ENCODE measurements at regions not wholly inside any gene's neighbourhood (a gene's known extent, or its start where the extent isn't known, plus 50 kb on each side); places are given as distances from the start of the nearest gene placed in this dataset.

GRCh38 chr11:119529063-119529845 lies 106.3 kb upstream of the THY1 start:
- in situ Hi-C loops (cut with HindIII; ENCODE audit: low pct_ligation_motif_present, low pct_unique_long_range_greater_than_20kb, low sequenced_read_pairs): no loop called here
- no peak for DNase-seq

- no peak for DNase-seq
- in situ Hi-C loops (cut with HindIII; ENCODE audit: low pct_ligation_motif_present, low pct_unique_long_range_greater_than_20kb, low sequenced_read_pairs): no loop called here
Measured at GRCh38 chr11:119525867-119526196, 102.9 kb upstream of the THY1 start.

DNA sequence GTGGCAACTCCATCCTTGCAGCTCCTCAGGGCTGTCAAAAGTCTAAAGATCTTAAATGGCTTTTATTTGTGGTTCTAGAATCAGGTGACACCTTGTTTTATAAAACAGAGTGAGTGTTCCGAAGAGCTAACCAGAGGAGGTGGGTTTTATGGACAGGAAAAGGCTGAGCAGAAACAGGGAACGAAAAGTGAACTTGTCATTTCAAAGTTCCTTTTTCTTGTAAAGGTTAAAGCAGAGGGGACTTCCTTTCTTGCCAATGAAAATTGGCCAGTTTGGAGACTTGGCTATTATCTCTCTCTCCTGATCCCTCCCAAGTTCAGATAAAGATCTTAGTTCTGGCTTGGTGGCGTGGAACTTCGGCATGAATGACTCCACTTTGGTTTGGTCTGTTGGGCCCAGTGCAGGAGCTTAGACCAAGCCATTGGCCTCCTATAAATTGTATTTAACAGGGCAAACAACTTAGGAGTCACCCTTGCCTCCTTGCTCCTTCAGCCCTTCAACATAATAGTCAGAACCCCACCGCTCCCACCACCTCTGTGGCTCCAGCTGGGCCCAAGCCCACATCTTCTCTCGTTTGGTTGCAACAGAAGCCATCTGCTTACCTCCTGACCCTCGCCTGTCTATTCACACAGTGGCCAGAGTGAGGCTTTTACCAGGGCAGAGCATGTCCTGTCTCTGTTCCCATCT lies 102.4 kb upstream of the THY1 start:
- no peak for DNase-seq
- in situ Hi-C loops (cut with HindIII; ENCODE audit: low pct_ligation_motif_present, low pct_unique_long_range_greater_than_20kb, low sequenced_read_pairs): no loop called here

DNA sequence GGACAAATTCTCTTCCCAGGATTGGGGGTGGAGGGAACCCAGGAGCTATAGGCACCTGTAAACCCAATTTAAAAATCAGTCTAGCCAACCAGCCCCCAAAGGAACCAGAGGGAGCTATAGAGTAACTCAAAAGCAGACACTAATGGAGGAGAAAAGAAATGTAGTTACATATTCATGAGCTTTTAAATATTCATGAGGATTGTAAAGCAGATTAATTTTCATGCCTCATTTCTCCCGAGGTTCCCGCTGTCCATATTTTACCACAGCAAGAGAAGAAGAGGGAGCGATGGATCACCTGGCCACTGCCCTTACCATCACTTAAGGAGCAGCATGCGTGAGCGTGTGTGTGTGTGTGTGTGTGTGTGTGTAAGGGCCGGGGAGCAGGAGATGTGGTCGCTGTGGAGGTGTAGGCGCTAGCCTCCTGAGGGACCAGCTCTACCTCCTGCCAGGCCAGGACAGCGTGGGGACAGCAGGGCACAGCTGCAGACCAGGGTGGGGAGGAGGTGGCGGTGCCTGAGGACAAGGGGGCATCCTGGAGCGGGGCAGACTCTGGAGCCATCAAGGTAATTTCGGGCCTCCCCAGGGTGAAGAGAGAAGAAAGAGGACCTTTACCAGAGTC lies 100.7 kb upstream of the THY1 start:
- DNase-seq: no peak
- in situ Hi-C loops (cut with HindIII; ENCODE audit: low pct_ligation_motif_present, low pct_unique_long_range_greater_than_20kb, low sequenced_read_pairs): no loop called here

DNA sequence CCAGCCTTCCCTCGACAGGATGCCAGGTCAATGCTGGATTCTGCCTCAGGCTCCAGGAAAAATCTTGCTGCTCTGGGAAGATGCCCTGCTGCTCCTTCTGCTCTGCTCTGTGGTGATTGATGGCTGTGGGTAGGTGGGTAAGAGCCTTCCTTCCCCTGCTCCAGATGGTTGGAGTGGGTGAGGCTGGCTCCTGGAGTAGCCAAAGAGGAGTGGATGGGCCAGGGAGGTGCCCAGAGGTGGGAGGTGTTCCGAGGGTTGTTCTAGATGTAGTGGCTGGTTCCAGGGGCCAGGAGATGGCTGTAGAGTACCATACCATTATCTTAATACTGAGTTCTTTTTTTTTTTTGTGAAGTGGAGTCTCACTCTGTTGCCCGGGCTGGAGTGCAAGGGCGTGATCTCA lies 99.6 kb upstream of the THY1 start:
- in situ Hi-C loops (cut with HindIII; ENCODE audit: low pct_ligation_motif_present, low pct_unique_long_range_greater_than_20kb, low sequenced_read_pairs): no loop called here

DNA sequence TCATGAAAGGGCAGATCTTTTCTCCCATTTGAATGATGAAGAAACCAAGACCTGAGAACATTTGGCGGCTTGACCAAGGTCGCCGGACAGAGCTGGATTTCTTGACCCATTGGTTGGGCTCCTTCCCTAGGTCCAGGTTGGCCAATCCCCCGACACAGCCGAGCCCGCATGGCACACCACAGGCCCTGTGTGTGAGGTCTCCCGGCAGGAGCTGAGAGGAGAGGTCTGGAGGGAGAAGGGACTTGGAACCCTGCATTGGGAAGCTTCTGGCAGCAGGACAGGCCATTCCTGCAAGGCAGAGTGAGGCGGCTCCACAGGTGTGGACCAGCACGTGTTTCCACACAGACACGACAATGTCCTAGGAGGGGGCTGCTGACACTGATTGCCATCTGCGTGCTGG lies 98.6 kb upstream of the THY1 start:
- DNase-seq: no peak
- in situ Hi-C loops (cut with HindIII; ENCODE audit: low pct_ligation_motif_present, low pct_unique_long_range_greater_than_20kb, low sequenced_read_pairs): no loop called here

More for the DNA sequence above, 99.6 kb upstream of the THY1 start:
- no peak for DNase-seq

DNA sequence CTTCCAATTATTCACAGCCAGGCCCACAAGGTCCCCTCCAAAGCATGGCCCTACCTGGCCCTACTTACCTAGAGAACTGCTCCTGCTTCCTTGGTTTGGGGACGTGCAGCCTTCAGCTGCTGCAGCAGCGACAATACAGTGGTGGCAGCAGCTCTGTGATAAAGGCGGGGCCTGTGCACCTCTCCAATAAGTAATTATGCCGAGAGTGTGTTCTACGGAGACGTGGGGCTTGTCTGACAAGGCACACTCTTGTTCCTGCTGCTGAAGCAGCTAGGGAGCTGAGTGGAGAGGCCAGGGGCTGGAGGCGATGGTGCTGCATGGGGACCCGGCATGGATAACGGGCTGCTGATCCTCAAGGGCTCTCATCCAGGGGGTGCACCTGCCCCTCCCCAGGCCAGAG lies 98.0 kb upstream of the THY1 start:
- DNase-seq: no peak
- in situ Hi-C loops (cut with HindIII; ENCODE audit: low pct_ligation_motif_present, low pct_unique_long_range_greater_than_20kb, low sequenced_read_pairs): no loop called here

DNA sequence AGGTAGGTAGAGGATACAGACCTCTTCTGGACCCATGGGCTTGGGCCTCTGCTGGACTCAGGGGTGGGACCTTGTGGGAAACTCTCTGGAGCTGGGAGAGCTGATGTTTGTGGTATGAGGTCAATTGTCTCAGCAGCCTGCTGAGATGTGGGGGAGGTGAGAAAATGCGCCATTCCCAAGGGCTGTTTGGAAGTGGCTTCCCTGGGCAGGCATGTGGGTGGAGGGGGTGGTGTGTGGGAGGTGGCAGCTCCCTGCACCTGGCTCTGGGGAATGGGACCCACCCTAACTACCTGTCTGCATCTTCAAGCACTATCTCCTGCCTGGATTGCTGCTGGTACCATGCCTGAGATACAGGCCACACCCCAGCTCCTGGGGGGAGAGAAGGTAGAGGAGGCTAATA lies 97.4 kb upstream of the THY1 start:
- in situ Hi-C loops (cut with HindIII; ENCODE audit: low pct_ligation_motif_present, low pct_unique_long_range_greater_than_20kb, low sequenced_read_pairs): no loop called here
- no peak for DNase-seq

- in situ Hi-C loops (cut with HindIII; ENCODE audit: low pct_ligation_motif_present, low pct_unique_long_range_greater_than_20kb, low sequenced_read_pairs): no loop called here
- DNase-seq: no peak
Measured at GRCh38 chr11:119519796-119520195, 96.8 kb upstream of the THY1 start.

DNA sequence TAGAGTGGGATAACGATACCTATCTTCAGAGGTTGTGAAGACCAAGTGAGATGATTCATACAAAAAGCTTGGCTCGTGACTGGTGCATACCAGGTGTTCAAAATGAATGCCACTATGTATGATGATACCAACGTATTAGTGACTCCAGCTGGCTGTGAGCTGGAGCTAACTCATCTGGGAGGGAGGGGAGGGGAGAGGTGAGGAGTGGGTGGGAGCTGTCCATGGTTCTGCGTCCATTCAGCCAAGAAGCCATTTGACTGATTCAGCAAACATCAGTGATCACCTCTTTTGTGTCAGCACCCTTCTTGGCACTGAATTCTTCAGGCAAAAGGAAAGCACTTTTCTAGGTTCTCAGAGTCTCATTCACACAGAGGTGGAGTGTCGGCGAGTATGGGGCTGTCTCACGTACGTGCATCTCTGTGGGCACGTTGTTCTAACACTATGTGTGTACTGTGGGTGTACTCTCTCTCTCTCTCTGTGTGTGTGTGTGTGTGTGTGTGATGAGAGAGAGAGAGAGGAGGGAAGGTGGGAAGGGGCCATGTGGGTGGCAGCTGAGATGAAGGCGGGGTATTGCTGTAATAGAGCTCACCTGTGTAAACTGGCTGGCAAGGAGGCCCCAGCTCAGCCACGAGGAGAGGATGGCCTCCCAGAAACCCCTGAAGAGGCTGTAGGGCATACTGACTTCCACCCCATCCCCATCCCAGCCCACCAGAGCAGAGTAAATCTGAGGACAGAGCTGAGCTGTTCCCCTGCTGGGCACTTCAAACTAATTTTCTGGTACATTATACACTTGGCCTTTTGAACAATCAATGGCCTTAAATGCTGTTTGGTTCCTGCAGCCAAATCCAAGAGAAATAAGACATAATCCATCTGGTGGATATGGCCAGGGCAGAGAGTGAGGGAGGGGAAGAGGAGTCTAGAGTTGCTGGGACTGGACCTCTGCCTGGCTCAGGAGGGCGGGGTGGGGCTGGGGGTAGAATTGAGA lies 96.1 kb upstream of the THY1 start:
- in situ Hi-C loops (cut with HindIII; ENCODE audit: low pct_ligation_motif_present, low pct_unique_long_range_greater_than_20kb, low sequenced_read_pairs): no loop called here
- DNase-seq: peak; percentile 44

- in situ Hi-C loops (cut with HindIII; ENCODE audit: low pct_ligation_motif_present, low pct_unique_long_range_greater_than_20kb, low sequenced_read_pairs): no loop called here
- DNase-seq: no peak
Measured at GRCh38 chr11:119515771-119516400, 92.9 kb upstream of the THY1 start.

GRCh38 chr11:119513806-119514170 lies 90.8 kb upstream of the THY1 start:
- in situ Hi-C loops (cut with HindIII; ENCODE audit: low pct_ligation_motif_present, low pct_unique_long_range_greater_than_20kb, low sequenced_read_pairs): no loop called here
- DNase-seq: no peak

GRCh38 chr11:119513131-119513805 lies 90.3 kb upstream of the THY1 start:
- DNase-seq: no peak
- in situ Hi-C loops (cut with HindIII; ENCODE audit: low pct_ligation_motif_present, low pct_unique_long_range_greater_than_20kb, low sequenced_read_pairs): no loop called here

DNA sequence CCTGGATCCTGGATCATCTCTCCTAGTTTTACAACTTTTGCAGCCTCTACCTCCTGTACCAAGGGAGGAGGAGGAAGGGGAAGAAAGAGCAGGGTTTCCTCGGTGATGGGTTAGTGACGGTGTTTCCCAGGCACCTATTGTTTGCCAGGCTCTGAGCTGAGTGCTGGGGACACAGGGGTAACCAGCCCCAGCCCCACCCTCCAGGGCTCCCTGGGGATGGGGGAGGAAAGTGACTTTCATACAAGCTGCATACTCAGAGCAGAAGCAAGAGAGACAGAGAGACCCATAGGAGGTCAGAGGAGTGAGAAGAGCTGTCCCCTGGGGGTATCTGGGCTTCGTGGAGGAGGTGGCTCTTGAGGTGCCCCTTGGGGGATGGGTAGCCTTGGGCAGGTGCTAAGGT lies 89.4 kb upstream of the THY1 start:
- DNase-seq: no peak
- in situ Hi-C loops (cut with HindIII; ENCODE audit: low pct_ligation_motif_present, low pct_unique_long_range_greater_than_20kb, low sequenced_read_pairs): no loop called here

- DNase-seq: no peak
- in situ Hi-C loops (cut with HindIII; ENCODE audit: low pct_ligation_motif_present, low pct_unique_long_range_greater_than_20kb, low sequenced_read_pairs): no loop called here
Measured at GRCh38 chr11:119511614-119512306, 88.8 kb upstream of the THY1 start.

GRCh38 chr11:119509969-119510401 lies 87.0 kb upstream of the THY1 start:
- in situ Hi-C loops (cut with HindIII; ENCODE audit: low pct_ligation_motif_present, low pct_unique_long_range_greater_than_20kb, low sequenced_read_pairs): no loop called here
- DNase-seq: peak; percentile 16

GRCh38 chr11:119509282-119509841 lies 86.4 kb upstream of the THY1 start:
- in situ Hi-C loops (cut with HindIII; ENCODE audit: low pct_ligation_motif_present, low pct_unique_long_range_greater_than_20kb, low sequenced_read_pairs): no loop called here
- DNase-seq: no peak

All from ACHN (cell line).